ACC112 (cell line): ENCODE measurements at regions not wholly inside any gene's neighbourhood (a gene's known extent, or its start where the extent isn't known, plus 50 kb on each side); places are given as distances from the start of the nearest gene placed in this dataset.
"Not testable (repeated sequence)": the region's sequence is repeated elsewhere in the genome, so short reads cannot be mapped to it uniquely, and the experiment has no call there.

Experiments used
- H2AFZ ChIP-seq: fragments of 200-600 bp; sonication (generic); one replicate; pipeline ENCODE4 v1.6.0; 2017; ENCODE audit warnings: antibody characterized with exemption, low read length; ENCODE audit not compliant: unreplicated experiment
- H3K27ac ChIP-seq: fragments of 200-600 bp; sonication (generic); 2 replicates; pipeline ENCODE4 v1.5.1; 2014; ENCODE audit warnings: low read depth, mild to moderate bottlenecking, antibody characterized with exemption, low read length, moderate library complexity
- H3K27me3 ChIP-seq: fragments of 200-600 bp; sonication (generic); 2 replicates; pipeline ENCODE4 v1.6.1; 2014; ENCODE audit warnings: mild to moderate bottlenecking, antibody characterized with exemption, low read length, moderate library complexity, mixed read lengths; ENCODE audit not compliant: insufficient read depth
- H3K36me3 ChIP-seq: fragments of 200-600 bp; sonication (generic); 2 replicates; pipeline ENCODE4 v1.6.1; 2016; ENCODE audit warnings: mild to moderate bottlenecking, antibody characterized with exemption, low read length, moderate library complexity, mixed read lengths; ENCODE audit not compliant: insufficient read depth
- H3K4me1 ChIP-seq: fragments of 200-600 bp; sonication (generic); one replicate; pipeline ENCODE4 v1.6.1; 2016; ENCODE audit warnings: low read length, mixed read lengths; ENCODE audit not compliant: insufficient read depth, unreplicated experiment, control insufficient read depth
- H3K4me3 ChIP-seq: fragments of 200-600 bp; sonication (generic); 2 replicates; pipeline ENCODE4 v1.5.1; 2014; ENCODE audit warnings: mild to moderate bottlenecking, low read depth, low read length
- H3K79me2 ChIP-seq: fragments of 200-600 bp; sonication (generic); one replicate; pipeline ENCODE4 v1.6.0; 2016; ENCODE audit warnings: low read length; ENCODE audit not compliant: control insufficient read depth, unreplicated experiment, insufficient read depth

- Histone ChIP-seq H3K27ac (no peak overlapping the region), H3K4me1 (no peaks in the 10 kb centered on the region), H3K79me2 (no peaks in the 10 kb centered on the region), H2AFZ (no peak overlapping the region), H3K27me3 (no peaks in the 10 kb centered on the region), H3K36me3 (no peaks in the 10 kb centered on the region), H3K4me3 (no peak overlapping the region)
Measured at GRCh38 chr7:68180761-68181160, 1184.1 kb downstream of the TYW1 start.

DNA sequence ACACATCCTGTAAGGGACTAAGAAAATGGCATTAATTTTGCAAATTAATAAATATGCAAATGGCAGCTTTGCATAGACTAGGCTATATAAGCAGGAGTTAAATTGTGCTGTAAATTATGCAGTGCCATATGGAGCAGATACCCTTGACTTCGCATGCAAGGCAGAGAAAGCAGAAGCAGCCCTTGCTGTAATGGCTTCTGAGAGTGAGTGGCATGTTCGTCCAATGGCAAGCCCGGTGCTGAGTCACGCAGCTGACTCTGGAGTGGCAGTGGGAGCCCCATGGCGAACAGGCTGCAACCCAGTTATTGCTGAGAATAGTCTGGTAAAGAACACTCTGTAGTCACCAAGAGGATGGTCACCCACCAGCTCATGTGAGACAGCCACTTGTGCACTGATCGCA is 1186.5 kb downstream of the TYW1 start:
- Histone ChIP-seq H3K4me3 (no peak overlapping the region), H3K4me1 (no peaks in the 10 kb centered on the region), H2AFZ (no peak overlapping the region), H3K27me3 (no peaks in the 10 kb centered on the region), H3K27ac (no peak overlapping the region), H3K79me2 (no peaks in the 10 kb centered on the region), H3K36me3 (no peaks in the 10 kb centered on the region)

DNA sequence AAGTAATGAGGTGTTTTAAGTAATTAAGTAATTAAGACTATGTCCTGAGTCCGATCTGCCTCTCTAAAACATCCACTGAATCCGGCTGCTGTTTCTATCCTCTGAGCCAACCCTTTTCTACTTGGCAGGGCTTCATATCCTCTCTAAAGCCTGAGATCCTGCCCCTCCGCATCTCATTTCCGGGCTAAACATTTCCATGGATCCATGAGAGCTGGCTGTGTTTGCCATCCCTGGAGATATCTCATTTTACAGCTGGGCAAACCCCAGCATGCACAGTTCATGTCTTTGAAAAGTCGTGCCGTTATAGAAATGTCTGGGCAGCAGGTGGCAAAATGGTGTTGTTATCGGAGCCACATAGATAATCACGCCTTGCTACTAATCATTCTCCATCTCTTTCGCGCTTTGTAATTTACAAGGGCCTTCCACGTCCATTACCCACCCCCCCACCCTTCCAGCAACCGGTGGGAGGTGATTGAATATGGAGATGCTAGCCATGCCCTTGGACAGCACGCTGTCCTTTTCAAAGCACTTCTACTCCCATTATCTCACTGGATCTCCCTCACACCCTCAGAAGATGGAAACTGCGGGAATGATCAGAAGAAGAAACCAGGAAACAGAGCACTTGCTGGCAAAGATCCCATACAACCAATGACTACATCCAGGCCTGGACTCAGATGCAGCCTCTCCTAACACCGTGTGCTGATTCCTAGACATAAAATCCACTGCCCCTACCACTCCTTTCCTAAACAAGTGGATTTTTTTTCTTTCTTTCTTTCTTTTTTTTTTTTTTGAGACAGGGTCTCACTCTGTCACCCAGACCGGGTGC is 1189.2 kb downstream of the TYW1 start:
- H3K36me3 ChIP-seq, result no peaks in the 10 kb centered on the region
- no peaks in the 10 kb centered on the region for H3K79me2 ChIP-seq
- no peaks in the 10 kb centered on the region for H3K4me1 ChIP-seq
- no peak overlapping the region for H2AFZ ChIP-seq
- H3K4me3 ChIP-seq, result no peak overlapping the region
- H3K27ac ChIP-seq, result no peak overlapping the region
- H3K27me3 ChIP-seq, result no peaks in the 10 kb centered on the region

DNA sequence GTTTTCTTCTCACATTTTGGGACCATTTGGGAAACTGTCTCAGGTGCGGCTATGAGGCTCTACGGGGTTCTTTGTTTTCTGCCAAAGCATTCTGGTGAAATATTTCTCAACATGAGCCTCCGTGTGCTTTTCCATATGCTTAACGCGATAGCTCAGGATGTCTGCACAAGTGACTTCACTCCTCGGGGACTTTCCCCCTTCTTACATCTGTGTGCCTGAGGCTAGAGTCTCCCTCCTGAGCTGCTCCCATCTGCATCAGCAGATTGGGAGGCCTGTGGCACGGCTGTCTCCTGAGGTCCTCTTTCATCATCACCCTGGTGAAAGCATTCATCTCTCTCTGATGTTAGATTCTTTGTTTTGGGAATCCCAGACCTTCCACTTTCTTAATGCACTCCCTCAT is 1190.9 kb downstream of the TYW1 start:
- Histone ChIP-seq H3K4me3 (no peak overlapping the region), H3K27me3 (no peaks in the 10 kb centered on the region), H3K4me1 (no peaks in the 10 kb centered on the region), H2AFZ (no peak overlapping the region), H3K27ac (no peak overlapping the region), H3K79me2 (no peaks in the 10 kb centered on the region), H3K36me3 (no peaks in the 10 kb centered on the region)

- H3K79me2 ChIP-seq, result no peaks in the 10 kb centered on the region
- H3K27ac ChIP-seq, result no peak overlapping the region
- no peaks in the 10 kb centered on the region for H3K27me3 ChIP-seq
- no peaks in the 10 kb centered on the region for H3K4me1 ChIP-seq
- H2AFZ ChIP-seq, result no peak overlapping the region
- no peak overlapping the region for H3K4me3 ChIP-seq
- H3K36me3 ChIP-seq, result no peaks in the 10 kb centered on the region
Measured at GRCh38 chr7:68192941-68193340, 1196.3 kb downstream of the TYW1 start.

DNA sequence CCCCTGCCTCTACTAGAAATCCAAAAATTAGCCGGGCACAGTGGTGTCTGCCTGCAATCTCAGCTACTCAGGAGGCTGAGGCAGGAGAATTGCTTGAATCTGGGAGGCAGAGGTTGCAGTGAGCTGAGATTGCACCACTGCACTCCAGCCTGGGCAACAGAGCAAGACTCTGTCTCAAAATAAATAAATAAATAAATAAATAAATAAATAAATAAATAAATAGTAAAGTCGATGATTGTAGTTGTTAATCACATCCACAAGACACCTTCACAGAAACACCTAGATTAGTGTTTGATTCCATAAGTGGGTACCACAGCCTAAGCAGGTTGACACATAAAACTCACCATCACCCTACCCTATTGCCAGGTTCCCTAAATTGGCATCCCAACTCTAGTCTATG is 1199.0 kb downstream of the TYW1 start:
- H3K4me1 ChIP-seq, H3K27me3 ChIP-seq, H2AFZ ChIP-seq, H3K4me3 ChIP-seq, H3K36me3 ChIP-seq, H3K79me2 ChIP-seq, H3K27ac ChIP-seq: not testable (repeated sequence)

DNA sequence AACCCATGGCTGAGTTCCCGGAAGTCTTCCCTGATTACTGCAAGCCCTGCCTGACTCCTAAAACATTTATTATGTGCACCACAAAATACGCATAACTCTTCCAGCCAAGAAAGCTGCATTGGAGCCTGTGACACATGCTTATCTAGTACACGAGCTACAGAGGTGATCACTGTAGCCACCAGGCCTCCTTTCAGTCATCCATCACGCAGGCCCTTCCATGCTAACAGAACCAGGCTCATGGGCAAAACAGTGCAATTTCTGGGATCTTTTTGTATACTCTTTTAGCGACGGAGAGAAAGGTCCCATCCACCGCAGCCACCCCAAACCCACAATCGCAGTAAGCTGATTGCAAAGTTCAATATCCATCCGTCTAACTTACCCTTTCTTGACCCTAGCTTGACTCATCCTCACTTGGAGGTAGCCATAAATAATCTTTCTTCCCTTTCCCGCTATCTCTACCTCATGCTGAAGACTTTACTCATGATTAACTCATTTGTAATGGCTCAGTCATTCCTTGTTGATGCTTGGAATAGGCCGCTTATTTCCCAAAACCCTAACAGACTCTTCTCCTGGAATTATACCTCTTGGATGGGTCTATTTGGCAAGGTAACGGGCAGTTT is 1203.5 kb downstream of the TYW1 start:
- no peaks in the 10 kb centered on the region for H3K36me3 ChIP-seq
- H3K27ac ChIP-seq, result no peak overlapping the region
- H3K79me2 ChIP-seq, result no peaks in the 10 kb centered on the region
- H2AFZ ChIP-seq, result no peak overlapping the region
- no peaks in the 10 kb centered on the region for H3K27me3 ChIP-seq
- H3K4me1 ChIP-seq, result no peaks in the 10 kb centered on the region
- no peak overlapping the region for H3K4me3 ChIP-seq

- Histone ChIP-seq H3K4me1 (no peaks in the 10 kb centered on the region), H2AFZ (no peak overlapping the region), H3K27ac (no peak overlapping the region), H3K4me3 (no peak overlapping the region), H3K79me2 (no peaks in the 10 kb centered on the region), H3K36me3 (no peaks in the 10 kb centered on the region), H3K27me3 (no peaks in the 10 kb centered on the region)
Measured at GRCh38 chr7:68203251-68203650, 1206.6 kb downstream of the TYW1 start.

GRCh38 chr7:68205826-68206225 is 1209.2 kb downstream of the TYW1 start:
- Histone ChIP-seq H3K27me3 (no peaks in the 10 kb centered on the region), H3K27ac (no peak overlapping the region), H3K4me3 (no peak overlapping the region), H3K4me1 (no peaks in the 10 kb centered on the region), H2AFZ (no peak overlapping the region), H3K36me3 (no peaks in the 10 kb centered on the region), H3K79me2 (no peaks in the 10 kb centered on the region)

GRCh38 chr7:68206946-68207485 is 1210.4 kb downstream of the TYW1 start:
- Histone ChIP-seq H2AFZ (no peak overlapping the region), H3K36me3 (no peaks in the 10 kb centered on the region), H3K27ac (no peak overlapping the region), H3K4me3 (no peak overlapping the region), H3K79me2 (no peaks in the 10 kb centered on the region), H3K27me3 (no peaks in the 10 kb centered on the region), H3K4me1 (no peaks in the 10 kb centered on the region)

- Histone ChIP-seq H3K36me3 (no peaks in the 10 kb centered on the region), H3K4me1 (no peaks in the 10 kb centered on the region), H3K79me2 (no peaks in the 10 kb centered on the region), H3K4me3 (no peak overlapping the region), H3K27me3 (no peaks in the 10 kb centered on the region), H2AFZ (no peak overlapping the region), H3K27ac (no peak overlapping the region)
Measured at GRCh38 chr7:68207676-68208075, 1211.0 kb downstream of the TYW1 start.
